ENCODE measurements at regions not wholly inside any gene's neighbourhood (a gene's known extent, or its start where the extent isn't known, plus 50 kb on each side); places are given as distances from the start of the nearest gene placed in this dataset.

GRCh38 chr9:86856259-86856658 lies 91.0 kb downstream of the GAS1 start:
- TF ChIP-seq POLR2AphosphoS5 (IDR thresholded peaks at IDR 0.05) (no peak), CTCF (IDR thresholded peaks at IDR 0.05) (no peak)
